H1 (cell line): ENCODE measurements at regions not wholly inside any gene's neighbourhood (a gene's known extent, or its start where the extent isn't known, plus 50 kb on each side); places are given as distances from the start of the nearest gene placed in this dataset.

Source experiments
- CTCF ChIA-PET: fragments of 300-600 bp; sonication (Branson Sonifier 250); formaldehyde crosslinking; loops from one replicate; lab custom pipeline; 2021; ENCODE audit not compliant: partially characterized antibody; lab: Charles Lee
- POLR2A ChIA-PET: fragments of 300-600 bp; sonication (Branson Sonifier 250); formaldehyde crosslinking; loops from one replicate; lab custom pipeline; 2021; ENCODE audit warnings: inconsistent platforms; ENCODE audit not compliant: partially characterized antibody; lab: Charles Lee
- DNase-seq, 2 experiments: peaks; one replicate each; pipeline versions ENCODE4 v3.0.0 to v3.0.0-alpha.2; 2010 to 2022; ENCODE audit warnings: low spot score in 2 of 2, low read depth in 1 of 2, mixed read lengths in 1 of 2
- FAIRE-seq: peaks from 2 replicates; lab custom pipeline; 2011; peaks lifted over from hg19 to GRCh38; lab: Jason Lieb, UNC
- H2AFZ ChIP-seq: 2 replicates; pipeline ENCODE4 v1.8.1; 2012; ENCODE audit warnings: low read length, inconsistent platforms
- H2AK5ac ChIP-seq: 2 replicates; pipeline ENCODE4 v1.6.1; 2013; ENCODE audit warnings: low read depth, low read length
- H2BK120ac ChIP-seq: replicated peaks from 2 replicates; pipeline ENCODE3; 2013; ENCODE audit warnings: low read depth, low read length, inconsistent platforms
- H2BK12ac ChIP-seq: 2 replicates; pipeline ENCODE4 v1.6.1; 2013; ENCODE audit warnings: low read depth, low read length
- H2BK15ac ChIP-seq: 2 replicates; pipeline ENCODE4 v1.6.1; 2013; ENCODE audit warnings: low read length
- H2BK20ac ChIP-seq: 2 replicates; pipeline ENCODE4 v1.6.1; 2013; ENCODE audit warnings: low read length
- H2BK5ac ChIP-seq: 2 replicates; pipeline ENCODE4 v1.6.1; 2013; ENCODE audit warnings: low read depth, low read length
- H3K14ac ChIP-seq: 2 replicates; pipeline ENCODE4 v1.6.1; 2013; ENCODE audit warnings: inconsistent platforms; ENCODE audit not compliant: insufficient read length
- H3K18ac ChIP-seq: 2 replicates; pipeline ENCODE4 v1.6.1; 2013; ENCODE audit warnings: low read length; ENCODE audit errors: extremely low read depth
- H3K23ac ChIP-seq: 2 replicates; pipeline ENCODE4 v1.6.1; 2013; ENCODE audit warnings: inconsistent platforms; ENCODE audit not compliant: insufficient read length
- H3K23me2 ChIP-seq: 2 replicates; pipeline ENCODE4 v1.6.1; 2013; ENCODE audit warnings: low read depth, low read length
- H3K27ac ChIP-seq: 2 replicates; pipeline ENCODE4 v1.6.1; 2011; ENCODE audit warnings: low read depth, low read length, inconsistent platforms
- H3K27me3 ChIP-seq, 4 experiments: replicated peaks in 1 of 4; 1 replicate in 1 of 4; 2 replicates in 3 of 4; pipeline versions ENCODE4 v1.6.1 to v1.8.1; 2011 to 2013; ENCODE audit warnings: low read length in 3 of 4, mild to moderate bottlenecking in 3 of 4, inconsistent platforms in 2 of 4, mixed read lengths in 2 of 4, moderate library complexity in 1 of 4; ENCODE audit not compliant: control insufficient read depth in 3 of 4, insufficient read depth in 3 of 4; ENCODE audit errors: extremely low read depth in 1 of 4
- H3K36me3 ChIP-seq, 4 experiments: 2 replicates each; pipeline versions ENCODE4 v1.6.1 to v1.8.1; 2011 to 2013; ENCODE audit warnings: mild to moderate bottlenecking in 4 of 4, low read length in 3 of 4, moderate library complexity in 2 of 4, control low read depth in 1 of 4, inconsistent platforms in 1 of 4; ENCODE audit not compliant: insufficient read depth in 4 of 4, control insufficient read depth in 2 of 4
- H3K4ac ChIP-seq: replicated peaks from 2 replicates; pipeline ENCODE3; 2013; ENCODE audit warnings: low read length, low read depth, mixed read lengths, inconsistent platforms; ENCODE audit not compliant: insufficient read length
- H3K4me1 ChIP-seq, 4 experiments: replicated peaks in 1 of 4; 1 replicate in 1 of 4; 2 replicates in 3 of 4; pipeline versions ENCODE4 v1.6.1 to v1.8.1; 2011 to 2013; ENCODE audit warnings: low read length in 3 of 4, inconsistent platforms in 2 of 4, mixed read lengths in 1 of 4; ENCODE audit not compliant: insufficient read depth in 4 of 4, control insufficient read depth in 3 of 4
- H3K4me2 ChIP-seq, 2 experiments: 2 replicates each; pipeline versions ENCODE4 v1.6.1 to v1.8.1; 2011 to 2013; ENCODE audit warnings: low read depth in 2 of 2, low read length in 2 of 2, control low read depth in 1 of 2, inconsistent platforms in 1 of 2, mild to moderate bottlenecking in 1 of 2; ENCODE audit not compliant: insufficient read depth in 1 of 2
- H3K4me3 ChIP-seq, 4 experiments: fragments of 200-600, 300-600 bp in 1 of 4; sonication (generic), shearing (Covaris generic), sonication (Bioruptor Twin) in 1 of 4; 2 replicates each; pipeline versions ENCODE4 v1.5.1 to v1.8.1; 2011 to 2016; ENCODE audit warnings: low read length in 4 of 4, low read depth in 3 of 4, control low read depth in 2 of 4, inconsistent platforms in 2 of 4, mild to moderate bottlenecking in 2 of 4, mixed read lengths in 1 of 4, moderate library complexity in 1 of 4; ENCODE audit not compliant: insufficient read depth in 2 of 4; ENCODE audit errors: extremely low read depth in 1 of 4
- H3K56ac ChIP-seq: replicated peaks from 2 replicates; pipeline ENCODE3; 2013; ENCODE audit warnings: low read depth, mild to moderate bottlenecking, mixed read lengths, low read length, inconsistent platforms; ENCODE audit not compliant: insufficient read length
- H3K79me1 ChIP-seq: 2 replicates; pipeline ENCODE4 v1.6.1; 2013; ENCODE audit warnings: low read depth, low read length, control low read depth
- H3K79me2 ChIP-seq, 2 experiments: 2 replicates each; pipeline versions ENCODE4 v1.6.1 to v1.8.1; 2012 to 2013; ENCODE audit warnings: low read length in 2 of 2, mild to moderate bottlenecking in 2 of 2, inconsistent platforms in 1 of 2; ENCODE audit not compliant: insufficient read depth in 2 of 2, control insufficient read depth in 1 of 2
- H3K9ac ChIP-seq, 4 experiments: replicated peaks in 1 of 4; 1 replicate in 1 of 4; 2 replicates in 3 of 4; pipeline versions ENCODE4 v1.6.1 to v1.8.1; 2011 to 2013; ENCODE audit warnings: low read depth in 3 of 4, low read length in 3 of 4, control low read depth in 2 of 4, mild to moderate bottlenecking in 2 of 4, moderate library complexity in 2 of 4, inconsistent platforms in 1 of 4; ENCODE audit errors: extremely low read depth in 1 of 4
- H3K9me3 ChIP-seq, 2 experiments: 2 replicates each; pipeline versions ENCODE4 v1.6.1 to v1.8.1; 2012 to 2013; ENCODE audit warnings: mild to moderate bottlenecking in 2 of 2, moderate library complexity in 2 of 2, control low read depth in 1 of 2, inconsistent platforms in 1 of 2, low read depth in 1 of 2, low read length in 1 of 2, mixed read lengths in 1 of 2; ENCODE audit not compliant: insufficient read depth in 2 of 2
- H4K20me1 ChIP-seq, 2 experiments: replicated peaks in 1 of 2; 2 replicates each; pipeline versions ENCODE3 to v1.8.1; 2011 to 2013; ENCODE audit warnings: inconsistent platforms in 2 of 2, low read length in 2 of 2, mild to moderate bottlenecking in 1 of 2; ENCODE audit not compliant: insufficient read depth in 2 of 2, control insufficient read depth in 1 of 2
- H4K5ac ChIP-seq: 2 replicates; pipeline ENCODE4 v1.6.1; 2013; ENCODE audit warnings: low read length, low read depth, mixed read lengths, inconsistent platforms; ENCODE audit not compliant: insufficient read length
- H4K8ac ChIP-seq: 2 replicates; pipeline ENCODE4 v1.8.0; 2013; ENCODE audit warnings: mild to moderate bottlenecking, moderate library complexity, low read length, inconsistent platforms; ENCODE audit not compliant: insufficient read depth; ENCODE audit errors: extremely low read depth
- H4K91ac ChIP-seq: replicated peaks from 2 replicates; pipeline ENCODE3; 2013; ENCODE audit warnings: low read length, mixed read lengths, inconsistent platforms; ENCODE audit not compliant: insufficient read length
- CHD7 ChIP-seq: fragments of 300-600 bp; sonication (generic); IDR thresholded peaks from 2 replicates; pipeline ENCODE4 v1.7.1; 2012; ENCODE audit warnings: low read length, moderate library complexity, mild to moderate bottlenecking, inconsistent platforms; ENCODE audit not compliant: insufficient replicate concordance
- WGBS, 2 experiments: shearing (Covaris generic) in 1 of 2; methylation state at CpG; one replicate each; pipeline versions ENCODE4 v1.1.6 to v1.1.7; 2013 to 2015; ENCODE audit warnings: low lambda C conversion rate in 2 of 2, mixed read lengths in 2 of 2, inconsistent platforms in 1 of 2, low coverage in 1 of 2, missing lambda C conversion rate in 1 of 2; ENCODE audit not compliant: insufficient replicate concordance in 2 of 2, insufficient coverage in 1 of 2, insufficient read length in 1 of 2; ENCODE audit errors: extremely low coverage in 1 of 2, missing lambda C conversion rate in 1 of 2; 5-methylcytosine and 5-hydroxymethylcytosine counted together

DNA sequence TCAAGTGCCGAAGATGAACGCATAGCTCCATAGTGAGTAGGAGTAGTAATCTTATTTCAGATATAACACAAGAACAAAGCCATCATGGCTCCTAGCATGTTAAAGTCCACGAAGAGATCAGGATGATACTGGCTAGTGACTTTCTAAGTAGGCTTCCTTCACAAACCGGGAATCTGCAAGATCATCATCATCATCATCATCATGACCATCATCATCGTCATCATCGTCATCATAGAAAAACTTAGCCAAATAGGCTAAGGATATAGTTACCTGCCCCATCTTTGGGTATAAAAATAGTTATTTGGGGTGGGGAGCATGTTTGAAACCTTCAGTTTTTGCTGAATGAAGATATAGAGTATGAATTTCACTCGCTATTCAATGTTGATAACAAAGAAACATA is 57.9 kb downstream of the PYDC2 start:
- 85% methylated on average over 7 of the region's 7 CpGs; no CpG with 5 or more reads in 1 of the 2 experiments for WGBS, 2 experiments
- H4K20me1 ChIP-seq: no peaks in the 10 kb centered on the region
- no peak overlapping the region for H2BK15ac ChIP-seq
- H2BK12ac ChIP-seq: no peak overlapping the region
- H3K56ac ChIP-seq: no peak overlapping the region
- H3K79me1 ChIP-seq: no peaks in the 10 kb centered on the region
- DNase-seq: no peak
- no peak overlapping the region for H3K4ac ChIP-seq
- H3K4me3 ChIP-seq: no peak overlapping the region
- H2BK20ac ChIP-seq: no peak overlapping the region
- H3K9ac ChIP-seq: no peak overlapping the region
- no peak overlapping the region for H2BK5ac ChIP-seq
- H3K27me3 ChIP-seq: no peaks in the 10 kb centered on the region
- no peak for FAIRE-seq
- H3K79me2 ChIP-seq: no peaks in the 10 kb centered on the region
- no peak overlapping the region for H3K14ac ChIP-seq
- no peaks in the 10 kb centered on the region for H3K23me2 ChIP-seq
- H2BK120ac ChIP-seq: no peak overlapping the region
- H3K9me3 ChIP-seq: no peaks in the 10 kb centered on the region
- ChIA-PET POLR2A (no interaction called here), CTCF (no interaction called here)
- no peak overlapping the region for H3K4me2 ChIP-seq
- H4K91ac ChIP-seq: no peak overlapping the region
- no peak overlapping the region for H3K18ac ChIP-seq
- H4K5ac ChIP-seq: no peak overlapping the region
- H3K23ac ChIP-seq: no peak overlapping the region
- H2AK5ac ChIP-seq: no peak overlapping the region
- no peak overlapping the region for H3K27ac ChIP-seq
- H2AFZ ChIP-seq: no peak overlapping the region
- H3K4me1 ChIP-seq: no peaks in the 10 kb centered on the region
- H3K36me3 ChIP-seq: no peaks in the 10 kb centered on the region
- no peak overlapping the region for H4K8ac ChIP-seq
- no peak for TF ChIP-seq CHD7
